ENCODE measurements at regions not wholly inside any gene's neighbourhood (a gene's known extent, or its start where the extent isn't known, plus 50 kb on each side); places are given as distances from the start of the nearest gene placed in this dataset.

- Histone ChIP-seq H3K27me3 (ENCODE audit: control insufficient read depth in 1 of 2, insufficient read depth in 2 of 2, low read length in 2 of 2) (peaks cover 2 to 10% of the 10 kb centered on the region in 2 donors), H3K9ac (ENCODE audit: low read length in 2 of 2) (no peak overlapping the region), H3K4me3 (ENCODE audit: low read length in 2 of 2) (no peak overlapping the region), H3K4me1 (ENCODE audit: control insufficient read depth, insufficient read depth, low read length) (no peaks in the 10 kb centered on the region), H3K36me3 (ENCODE audit: control insufficient read depth in 2 of 2, insufficient read depth in 2 of 2, low read length in 2 of 2) (no peaks in the 10 kb centered on the region), H3K27ac (ENCODE audit: low read length) (no peak overlapping the region), H3K9me3 (ENCODE audit: control insufficient read depth in 2 of 2, low read length in 2 of 2) (no peaks in the 10 kb centered on the region)
Observed at GRCh38 chr12:107365703-107366102, 272.4 kb upstream of the CRY1 start.

- no peaks in the 10 kb centered on the region for H3K9me3 ChIP-seq (ENCODE audit: control insufficient read depth in 2 of 2, low read length in 2 of 2)
- H3K36me3 ChIP-seq (ENCODE audit: control insufficient read depth in 2 of 2, insufficient read depth in 2 of 2, low read length in 2 of 2), result no peaks in the 10 kb centered on the region
- peaks cover 2 to 14% of the 10 kb centered on the region in 2 donors for H3K27me3 ChIP-seq (ENCODE audit: control insufficient read depth in 1 of 2, insufficient read depth in 2 of 2, low read length in 2 of 2)
- H3K4me3 ChIP-seq (ENCODE audit: low read length in 2 of 2), result no peak overlapping the region
- H3K9ac ChIP-seq (ENCODE audit: low read length in 2 of 2), result no peak overlapping the region
- no peaks in the 10 kb centered on the region for H3K4me1 ChIP-seq (ENCODE audit: control insufficient read depth, insufficient read depth, low read length)
- no peak overlapping the region for H3K27ac ChIP-seq (ENCODE audit: low read length)
Observed at GRCh38 chr12:107366322-107366721, 273.0 kb upstream of the CRY1 start.

- H3K36me3 ChIP-seq (ENCODE audit: control insufficient read depth in 2 of 2, insufficient read depth in 2 of 2, low read length in 2 of 2), result no peaks in the 10 kb centered on the region
- no peaks in the 10 kb centered on the region for H3K9me3 ChIP-seq (ENCODE audit: control insufficient read depth in 2 of 2, low read length in 2 of 2)
- no peak overlapping the region for H3K9ac ChIP-seq (ENCODE audit: low read length in 2 of 2)
- no peak overlapping the region for H3K27ac ChIP-seq (ENCODE audit: low read length)
- H3K4me1 ChIP-seq (ENCODE audit: control insufficient read depth, insufficient read depth, low read length), result no peaks in the 10 kb centered on the region
- no peak overlapping the region for H3K4me3 ChIP-seq (ENCODE audit: low read length in 2 of 2)
- peaks cover 2 to 9% of the 10 kb centered on the region in 2 donors for H3K27me3 ChIP-seq (ENCODE audit: control insufficient read depth in 1 of 2, insufficient read depth in 2 of 2, low read length in 2 of 2)
Observed at GRCh38 chr12:107368586-107368985, 275.2 kb upstream of the CRY1 start.

GRCh38 chr12:107369006-107369405 is 275.7 kb upstream of the CRY1 start:
- no peaks in the 10 kb centered on the region for H3K9me3 ChIP-seq (ENCODE audit: control insufficient read depth in 2 of 2, low read length in 2 of 2)
- H3K36me3 ChIP-seq (ENCODE audit: control insufficient read depth in 2 of 2, insufficient read depth in 2 of 2, low read length in 2 of 2), result no peaks in the 10 kb centered on the region
- no peaks in the 10 kb centered on the region for H3K4me1 ChIP-seq (ENCODE audit: control insufficient read depth, insufficient read depth, low read length)
- no peak overlapping the region for H3K9ac ChIP-seq (ENCODE audit: low read length in 2 of 2)
- H3K4me3 ChIP-seq (ENCODE audit: low read length in 2 of 2), result no peak overlapping the region
- no peak overlapping the region for H3K27ac ChIP-seq (ENCODE audit: low read length)
- peaks cover 2 to 12% of the 10 kb centered on the region in 2 donors for H3K27me3 ChIP-seq (ENCODE audit: control insufficient read depth in 1 of 2, insufficient read depth in 2 of 2, low read length in 2 of 2)

- H3K27me3 ChIP-seq (ENCODE audit: control insufficient read depth in 1 of 2, insufficient read depth in 2 of 2, low read length in 2 of 2), result peaks cover 2 to 12% of the 10 kb centered on the region in 2 donors
- H3K27ac ChIP-seq (ENCODE audit: low read length), result no peak overlapping the region
- H3K4me1 ChIP-seq (ENCODE audit: control insufficient read depth, insufficient read depth, low read length), result no peaks in the 10 kb centered on the region
- H3K9me3 ChIP-seq (ENCODE audit: control insufficient read depth in 2 of 2, low read length in 2 of 2), result no peaks in the 10 kb centered on the region
- no peaks in the 10 kb centered on the region for H3K36me3 ChIP-seq (ENCODE audit: control insufficient read depth in 2 of 2, insufficient read depth in 2 of 2, low read length in 2 of 2)
- H3K9ac ChIP-seq (ENCODE audit: low read length in 2 of 2), result no peak overlapping the region
- no peak overlapping the region for H3K4me3 ChIP-seq (ENCODE audit: low read length in 2 of 2)
Observed at GRCh38 chr12:107369679-107370078, 276.3 kb upstream of the CRY1 start.

GRCh38 chr12:107372229-107372658 is 278.9 kb upstream of the CRY1 start:
- Histone ChIP-seq H3K9me3 (ENCODE audit: control insufficient read depth in 2 of 2, low read length in 2 of 2) (no peaks in the 10 kb centered on the region), H3K9ac (ENCODE audit: low read length in 2 of 2) (no peak overlapping the region), H3K27ac (ENCODE audit: low read length) (no peak overlapping the region), H3K4me3 (ENCODE audit: low read length in 2 of 2) (no peak overlapping the region), H3K27me3 (ENCODE audit: control insufficient read depth in 1 of 2, insufficient read depth in 2 of 2, low read length in 2 of 2) (peaks cover 0 to 10% of the 10 kb centered on the region in 2 donors), H3K4me1 (ENCODE audit: control insufficient read depth, insufficient read depth, low read length) (no peaks in the 10 kb centered on the region), H3K36me3 (ENCODE audit: control insufficient read depth in 2 of 2, insufficient read depth in 2 of 2, low read length in 2 of 2) (no peaks in the 10 kb centered on the region)

GRCh38 chr12:107373238-107373809 is 280.0 kb upstream of the CRY1 start:
- H3K36me3 ChIP-seq (ENCODE audit: control insufficient read depth in 2 of 2, insufficient read depth in 2 of 2, low read length in 2 of 2), result no peaks in the 10 kb centered on the region
- peaks cover 0 to 10% of the 10 kb centered on the region in 2 donors for H3K27me3 ChIP-seq (ENCODE audit: control insufficient read depth in 1 of 2, insufficient read depth in 2 of 2, low read length in 2 of 2)
- H3K9me3 ChIP-seq (ENCODE audit: control insufficient read depth in 2 of 2, low read length in 2 of 2), result no peaks in the 10 kb centered on the region
- H3K4me3 ChIP-seq (ENCODE audit: low read length in 2 of 2), result no peak overlapping the region
- no peak overlapping the region for H3K27ac ChIP-seq (ENCODE audit: low read length)
- no peaks in the 10 kb centered on the region for H3K4me1 ChIP-seq (ENCODE audit: control insufficient read depth, insufficient read depth, low read length)
- no peak overlapping the region for H3K9ac ChIP-seq (ENCODE audit: low read length in 2 of 2)

GRCh38 chr12:107374161-107374840 is 281.0 kb upstream of the CRY1 start:
- Histone ChIP-seq H3K36me3 (ENCODE audit: control insufficient read depth in 2 of 2, insufficient read depth in 2 of 2, low read length in 2 of 2) (no peaks in the 10 kb centered on the region), H3K4me1 (ENCODE audit: control insufficient read depth, insufficient read depth, low read length) (no peaks in the 10 kb centered on the region), H3K27ac (ENCODE audit: low read length) (no peak overlapping the region), H3K9ac (ENCODE audit: low read length in 2 of 2) (no peak overlapping the region), H3K4me3 (ENCODE audit: low read length in 2 of 2) (no peak overlapping the region), H3K27me3 (ENCODE audit: control insufficient read depth in 1 of 2, insufficient read depth in 2 of 2, low read length in 2 of 2) (peaks cover 0 to 10% of the 10 kb centered on the region in 2 donors), H3K9me3 (ENCODE audit: control insufficient read depth in 2 of 2, low read length in 2 of 2) (no peaks in the 10 kb centered on the region)

- no peaks in the 10 kb centered on the region for H3K4me1 ChIP-seq (ENCODE audit: control insufficient read depth, insufficient read depth, low read length)
- H3K9me3 ChIP-seq (ENCODE audit: control insufficient read depth in 2 of 2, low read length in 2 of 2), result no peaks in the 10 kb centered on the region
- H3K27me3 ChIP-seq (ENCODE audit: control insufficient read depth in 1 of 2, insufficient read depth in 2 of 2, low read length in 2 of 2), result peaks cover 0 to 10% of the 10 kb centered on the region in 2 donors
- H3K4me3 ChIP-seq (ENCODE audit: low read length in 2 of 2), result no peak overlapping the region
- no peaks in the 10 kb centered on the region for H3K36me3 ChIP-seq (ENCODE audit: control insufficient read depth in 2 of 2, insufficient read depth in 2 of 2, low read length in 2 of 2)
- H3K27ac ChIP-seq (ENCODE audit: low read length), result no peak overlapping the region
- no peak overlapping the region for H3K9ac ChIP-seq (ENCODE audit: low read length in 2 of 2)
Observed at GRCh38 chr12:107375231-107375630, 281.9 kb upstream of the CRY1 start.

- H3K36me3 ChIP-seq (ENCODE audit: control insufficient read depth in 2 of 2, insufficient read depth in 2 of 2, low read length in 2 of 2), result no peaks in the 10 kb centered on the region
- no peak overlapping the region for H3K4me3 ChIP-seq (ENCODE audit: low read length in 2 of 2)
- no peaks in the 10 kb centered on the region for H3K4me1 ChIP-seq (ENCODE audit: control insufficient read depth, insufficient read depth, low read length)
- peaks cover 0 to 6% of the 10 kb centered on the region in 2 donors for H3K27me3 ChIP-seq (ENCODE audit: control insufficient read depth in 1 of 2, insufficient read depth in 2 of 2, low read length in 2 of 2)
- H3K9me3 ChIP-seq (ENCODE audit: control insufficient read depth in 2 of 2, low read length in 2 of 2), result no peaks in the 10 kb centered on the region
- H3K27ac ChIP-seq (ENCODE audit: low read length), result no peak overlapping the region
- no peak overlapping the region for H3K9ac ChIP-seq (ENCODE audit: low read length in 2 of 2)
Observed at GRCh38 chr12:107377596-107378385, 284.4 kb upstream of the CRY1 start.
